Activated B cell treated with CpG ODN at 0.5 μM for 24 hours (primary cell): ENCODE measurements at regions not wholly inside any gene's neighbourhood (a gene's known extent, or its start where the extent isn't known, plus 50 kb on each side); places are given as distances from the start of the nearest gene placed in this dataset.

Experiments used
- ATAC-seq: fragments of 200-7000 bp; cut with Tn5 transposase; one replicate; pipeline ENCODE4 v1.10.0; 2021; ENCODE audit warnings: low read depth, mild to moderate bottlenecking, moderate library complexity
- CTCF ChIA-PET: fragments of 350-600 bp; sonication (Branson Sonifier 250); formaldehyde crosslinking; loops from one replicate; lab custom pipeline; 2021; ENCODE audit warnings: antibody characterized with exemption; lab: Charles Lee
- POLR2A ChIA-PET: fragments of 350-600 bp; sonication (Branson Sonifier 250); formaldehyde crosslinking; loops from one replicate; lab custom pipeline; 2021; ENCODE audit warnings: antibody characterized with exemption; lab: Charles Lee
- DNase-seq: peaks from one replicate; pipeline ENCODE4 v3.0.0; 2022
- H3K27ac Mint-ChIP-seq: one replicate; pipeline ENCODE4 v1.8.0; 2020; ENCODE audit warnings: mixed read lengths
- H3K27me3 Mint-ChIP-seq: one replicate; pipeline ENCODE4 v1.8.0; 2021; ENCODE audit warnings: mixed read lengths
- H3K36me3 Mint-ChIP-seq: one replicate; pipeline ENCODE4 v1.8.0; 2021; ENCODE audit warnings: low read depth, mixed read lengths
- H3K4me1 Mint-ChIP-seq: one replicate; pipeline ENCODE4 v1.8.0; 2021; ENCODE audit warnings: mixed read lengths
- H3K4me3 Mint-ChIP-seq: one replicate; pipeline ENCODE4 v1.8.0; 2020; ENCODE audit warnings: mild to moderate bottlenecking, mixed read lengths
- H3K9me3 Mint-ChIP-seq: one replicate; pipeline ENCODE4 v1.8.0; 2020; ENCODE audit warnings: mixed read lengths
- CTCF ChIP-seq: fragments of 200-600 bp; IDR thresholded peaks from one replicate; pipeline ENCODE4 v1.8.0; 2022; ENCODE audit warnings: antibody characterized with exemption, mild to moderate bottlenecking
- intact Hi-C: fragments of 100-400 bp; cut with micrococcal nuclease; formaldehyde crosslinking; loops from one replicate; pipeline ENCODE4 v1.15.1; 2024

- POLR2A ChIA-PET: no interaction called here
- no peak overlapping the region for H3K4me3 Mint-ChIP-seq
- no peaks in the 10 kb centered on the region for H3K9me3 Mint-ChIP-seq
- no peak for DNase-seq
- TF ChIP-seq CTCF: no peak
- H3K4me1 Mint-ChIP-seq: peaks cover 27% of the 10 kb centered on the region
- no peaks in the 10 kb centered on the region for H3K36me3 Mint-ChIP-seq
- no peaks in the 10 kb centered on the region for H3K27me3 Mint-ChIP-seq
- intact Hi-C loops: no loop called here
- ATAC-seq: no peak
- no peak overlapping the region for H3K27ac Mint-ChIP-seq
- CTCF ChIA-PET: interaction anchor here (1.0 kb wide), 1 partner anchor 13 kb away, joined by 4 read pairs; no protein-coding TSS in a partner anchor
These were observed 80.0 kb upstream of the TNFAIP3 start for GRCh38 chr6:137787016-137787415.

GRCh38 chr6:137788248-137788647 lies 78.8 kb upstream of the TNFAIP3 start:
- POLR2A ChIA-PET: interaction anchor here (0.8 kb wide), 1 partner anchor 69 kb away, joined by 3 read pairs; no protein-coding TSS in a partner anchor
- Mint-ChIP-seq H3K36me3 (no peaks in the 10 kb centered on the region), H3K4me3 (no peak overlapping the region), H3K4me1 (peaks cover 33% of the 10 kb centered on the region), H3K27ac (no peak overlapping the region), H3K27me3 (no peaks in the 10 kb centered on the region), H3K9me3 (no peaks in the 10 kb centered on the region)
- ATAC-seq (no peak), DNase-seq (no peak)
- CTCF ChIA-PET: interaction anchor here (1.0 kb wide), 1 partner anchor 12 kb away, joined by 4 read pairs; no protein-coding TSS in a partner anchor
- no peak for TF ChIP-seq CTCF
- intact Hi-C loops: loop anchor here (2.0 kb wide), 1 partner anchor 19 kb away; no protein-coding TSS in a partner anchor

GRCh38 chr6:137791281-137792159 lies 75.5 kb upstream of the TNFAIP3 start:
- DNase-seq (no peak), ATAC-seq (no peak)
- ChIA-PET POLR2A (interaction anchor here (0.7 to 1.9 kb wide), 5 partner anchors 8 to 99 kb away, joined by 3 to 20 read pairs (median 3); partner anchors contain the start of gene TNFAIP3), CTCF (interaction anchor here (0.8 to 1.6 kb wide), 5 partner anchors 8 to 184 kb away, joined by 3 to 15 read pairs (median 4); partner anchors contain the start of gene TNFAIP3)
- no peaks in the 10 kb centered on the region for H3K9me3 Mint-ChIP-seq
- H3K27me3 Mint-ChIP-seq: no peaks in the 10 kb centered on the region
- intact Hi-C loops: loop anchor here (1.0 to 2.0 kb wide), 2 partner anchors 17 to 75 kb away; no protein-coding TSS in a partner anchor
- H3K4me3 Mint-ChIP-seq: no peak overlapping the region
- no peaks in the 10 kb centered on the region for H3K36me3 Mint-ChIP-seq
- H3K27ac Mint-ChIP-seq: peak overlapping the region; percentile 68
- TF ChIP-seq CTCF: no peak
- peaks cover 42% of the 10 kb centered on the region for H3K4me1 Mint-ChIP-seq

GRCh38 chr6:137792160-137793033 lies 74.7 kb upstream of the TNFAIP3 start:
- no peak for TF ChIP-seq CTCF
- DNase-seq (no peak), ATAC-seq (no peak)
- Mint-ChIP-seq H3K9me3 (no peaks in the 10 kb centered on the region), H3K27ac (no peak overlapping the region), H3K4me1 (peaks cover 42% of the 10 kb centered on the region), H3K36me3 (no peaks in the 10 kb centered on the region), H3K4me3 (no peak overlapping the region), H3K27me3 (no peaks in the 10 kb centered on the region)
- POLR2A ChIA-PET: interaction anchor here (0.5 to 1.6 kb wide), 5 partner anchors 10 to 1085 kb away, joined by 3 to 5 read pairs (median 3); no protein-coding TSS in a partner anchor
- CTCF ChIA-PET: interaction anchor here (1.0 kb wide), 1 partner anchor 183 kb away, joined by 3 read pairs; no protein-coding TSS in a partner anchor
- intact Hi-C loops: loop anchor here (1.0 kb wide), 1 partner anchor 16 kb away; no protein-coding TSS in a partner anchor
